ENCODE measurements at regions not wholly inside any gene's neighbourhood (a gene's known extent, or its start where the extent isn't known, plus 50 kb on each side); places are given as distances from the start of the nearest gene placed in this dataset.

DNA sequence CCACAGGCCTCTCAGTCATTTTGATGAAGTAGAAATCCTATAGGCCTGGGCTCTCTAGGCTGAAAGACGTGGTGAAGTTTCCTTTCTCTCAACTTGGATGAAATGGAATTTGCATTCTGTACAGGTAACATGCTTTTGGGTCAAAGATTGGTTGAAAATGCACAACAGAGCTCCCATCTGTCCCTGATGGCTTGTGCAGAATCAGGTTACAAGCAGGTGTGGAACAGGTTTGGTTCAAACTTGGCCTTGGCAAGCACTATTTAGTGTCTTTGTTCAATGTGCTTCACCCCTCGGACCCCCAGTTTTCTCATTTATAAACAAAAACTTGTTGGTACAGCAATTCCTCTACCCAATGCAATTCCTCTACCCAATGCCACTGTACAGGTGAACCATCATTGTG, 1493.0 kb downstream of the AACS start:
- FAIRE-seq (no peak), DNase-seq (no peak)
- Histone ChIP-seq H3K9me3 (ENCODE audit: control insufficient read depth in 2 of 3, insufficient read depth in 1 of 3, low read length in 3 of 3) (no peaks in the 10 kb centered on the region), H3K27ac (ENCODE audit: low read depth in 2 of 2, low read length in 2 of 2) (no peak overlapping the region), H3K9ac (ENCODE audit: low read length in 3 of 3) (no peak overlapping the region), H3K36me3 (ENCODE audit: control insufficient read depth in 2 of 3, insufficient read depth in 3 of 3, low read length in 3 of 3) (no peaks in the 10 kb centered on the region), H3K4me1 (ENCODE audit: control insufficient read depth in 2 of 3, insufficient read depth in 2 of 3, low read depth in 1 of 3, low read length in 3 of 3) (no peaks in the 10 kb centered on the region), H3K4me3 (ENCODE audit: low read length in 3 of 3) (no peak overlapping the region), H3K27me3 (ENCODE audit: control insufficient read depth, insufficient read depth, low read length) (no peaks in the 10 kb centered on the region)
- intact Hi-C loops (cut with DNase I), result no loop called here
- TF ChIP-seq, protein P1, sequence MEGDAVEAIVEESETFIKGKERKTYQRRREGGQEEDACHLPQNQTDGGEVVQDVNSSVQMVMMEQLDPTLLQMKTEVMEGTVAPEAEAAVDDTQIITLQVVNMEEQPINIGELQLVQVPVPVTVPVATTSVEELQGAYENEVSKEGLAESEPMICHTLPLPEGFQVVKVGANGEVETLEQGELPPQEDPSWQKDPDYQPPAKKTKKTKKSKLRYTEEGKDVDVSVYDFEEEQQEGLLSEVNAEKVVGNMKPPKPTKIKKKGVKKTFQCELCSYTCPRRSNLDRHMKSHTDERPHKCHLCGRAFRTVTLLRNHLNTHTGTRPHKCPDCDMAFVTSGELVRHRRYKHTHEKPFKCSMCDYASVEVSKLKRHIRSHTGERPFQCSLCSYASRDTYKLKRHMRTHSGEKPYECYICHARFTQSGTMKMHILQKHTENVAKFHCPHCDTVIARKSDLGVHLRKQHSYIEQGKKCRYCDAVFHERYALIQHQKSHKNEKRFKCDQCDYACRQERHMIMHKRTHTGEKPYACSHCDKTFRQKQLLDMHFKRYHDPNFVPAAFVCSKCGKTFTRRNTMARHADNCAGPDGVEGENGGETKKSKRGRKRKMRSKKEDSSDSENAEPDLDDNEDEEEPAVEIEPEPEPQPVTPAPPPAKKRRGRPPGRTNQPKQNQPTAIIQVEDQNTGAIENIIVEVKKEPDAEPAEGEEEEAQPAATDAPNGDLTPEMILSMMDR (IDR thresholded peaks at IDR 0.05; ENCODE audit: borderline replicate concordance, extremely low read depth, insufficient read depth), result no peak

DNA sequence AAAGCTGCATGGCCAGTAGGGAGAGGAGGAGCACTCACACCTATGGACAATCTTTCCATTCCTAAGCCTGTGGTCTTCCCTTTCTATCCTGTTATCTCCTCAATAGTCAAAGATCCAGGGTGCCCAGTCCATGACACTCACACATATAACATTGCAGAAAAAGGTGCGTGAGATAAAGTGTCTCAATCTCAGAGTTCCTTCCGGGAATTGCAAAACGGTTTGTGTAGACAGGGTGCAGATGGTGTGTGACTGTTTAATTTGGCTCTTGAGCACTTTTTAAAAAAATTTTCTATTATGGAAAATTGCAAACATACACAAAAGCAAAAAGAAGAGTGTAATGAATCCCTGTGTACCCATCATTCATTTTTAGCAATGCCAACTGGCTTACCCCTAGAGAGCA, 1493.6 kb downstream of the AACS start:
- intact Hi-C loops (cut with DNase I), result no loop called here
- H3K4me1 ChIP-seq (ENCODE audit: control insufficient read depth in 2 of 3, insufficient read depth in 2 of 3, low read depth in 1 of 3, low read length in 3 of 3), result no peaks in the 10 kb centered on the region
- TF ChIP-seq, protein P1 (IDR thresholded peaks at IDR 0.05; ENCODE audit: borderline replicate concordance, extremely low read depth, insufficient read depth), result no peak
- FAIRE-seq, result no peak
- no peaks in the 10 kb centered on the region for H3K9me3 ChIP-seq (ENCODE audit: control insufficient read depth in 2 of 3, insufficient read depth in 1 of 3, low read length in 3 of 3)
- H3K27ac ChIP-seq (ENCODE audit: low read depth in 2 of 2, low read length in 2 of 2), result no peak overlapping the region
- no peaks in the 10 kb centered on the region for H3K27me3 ChIP-seq (ENCODE audit: control insufficient read depth, insufficient read depth, low read length)
- DNase-seq, result no peak
- H3K4me3 ChIP-seq (ENCODE audit: low read length in 3 of 3), result no peak overlapping the region
- H3K36me3 ChIP-seq (ENCODE audit: control insufficient read depth in 2 of 3, insufficient read depth in 3 of 3, low read length in 3 of 3), result no peaks in the 10 kb centered on the region
- H3K9ac ChIP-seq (ENCODE audit: low read length in 3 of 3), result no peak overlapping the region

DNA sequence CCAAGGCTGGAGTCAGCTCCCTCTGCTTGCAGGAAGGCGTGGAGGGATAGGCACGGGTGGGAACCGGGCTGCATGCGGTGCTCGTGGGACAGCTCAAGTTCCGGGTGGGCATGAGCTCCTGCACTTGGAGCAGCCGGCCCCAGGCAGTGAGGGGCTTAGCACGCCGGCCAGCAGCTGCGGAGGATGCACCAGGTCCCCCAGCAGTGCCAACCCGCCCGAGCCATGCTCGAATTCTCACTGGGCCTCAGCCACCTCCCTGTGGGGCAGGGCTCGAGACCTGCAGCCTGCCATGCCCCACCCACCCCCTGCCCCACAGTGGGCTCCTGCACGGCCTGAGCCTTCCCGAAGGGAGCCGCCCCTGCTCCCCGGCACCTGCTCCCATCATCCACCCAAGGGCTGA, 1501.8 kb downstream of the AACS start:
- H3K27me3 ChIP-seq (ENCODE audit: control insufficient read depth, insufficient read depth, low read length), result no peaks in the 10 kb centered on the region
- no peaks in the 10 kb centered on the region for H3K4me1 ChIP-seq (ENCODE audit: control insufficient read depth in 2 of 3, insufficient read depth in 2 of 3, low read depth in 1 of 3, low read length in 3 of 3)
- DNase-seq, result peak in 1 of 5 donors; percentile 68
- H3K9ac ChIP-seq (ENCODE audit: low read length in 3 of 3), result no peak overlapping the region
- no peak overlapping the region for H3K4me3 ChIP-seq (ENCODE audit: low read length in 3 of 3)
- H3K27ac ChIP-seq (ENCODE audit: low read depth in 2 of 2, low read length in 2 of 2), result no peak overlapping the region
- H3K36me3 ChIP-seq (ENCODE audit: control insufficient read depth in 2 of 3, insufficient read depth in 3 of 3, low read length in 3 of 3), result no peaks in the 10 kb centered on the region
- TF ChIP-seq, protein P1 (IDR thresholded peaks at IDR 0.05; ENCODE audit: borderline replicate concordance, extremely low read depth, insufficient read depth), result no peak
- intact Hi-C loops (cut with DNase I), result no loop called here
- no peak for FAIRE-seq
- H3K9me3 ChIP-seq (ENCODE audit: control insufficient read depth in 2 of 3, insufficient read depth in 1 of 3, low read length in 3 of 3), result no peaks in the 10 kb centered on the region

DNA sequence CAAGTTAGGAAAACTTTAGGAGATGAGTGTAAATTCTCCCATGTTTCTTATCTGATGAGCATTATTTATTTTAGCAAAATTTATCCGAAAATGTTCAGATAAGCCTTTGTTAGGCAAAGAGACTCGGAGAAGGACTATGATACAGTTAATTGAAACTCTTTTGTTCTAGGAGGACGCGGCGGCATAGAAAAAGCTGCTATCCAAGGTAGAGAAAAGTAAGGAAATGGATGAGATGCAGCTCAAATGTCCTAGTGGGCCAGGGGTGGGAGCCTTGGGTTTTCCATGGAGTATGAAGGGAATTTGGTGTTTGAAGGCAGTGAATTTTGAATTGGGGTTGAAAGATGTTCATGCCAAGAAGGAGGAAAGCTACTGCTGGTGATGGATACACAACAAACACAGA, 1504.5 kb downstream of the AACS start:
- FAIRE-seq (no peak), DNase-seq (no peak)
- no peaks in the 10 kb centered on the region for H3K9me3 ChIP-seq (ENCODE audit: control insufficient read depth in 2 of 3, insufficient read depth in 1 of 3, low read length in 3 of 3)
- H3K27me3 ChIP-seq (ENCODE audit: control insufficient read depth, insufficient read depth, low read length), result no peaks in the 10 kb centered on the region
- no peak overlapping the region for H3K9ac ChIP-seq (ENCODE audit: low read length in 3 of 3)
- no peak overlapping the region for H3K4me3 ChIP-seq (ENCODE audit: low read length in 3 of 3)
- no peaks in the 10 kb centered on the region for H3K36me3 ChIP-seq (ENCODE audit: control insufficient read depth in 2 of 3, insufficient read depth in 3 of 3, low read length in 3 of 3)
- H3K27ac ChIP-seq (ENCODE audit: low read depth in 2 of 2, low read length in 2 of 2), result no peak overlapping the region
- no peaks in the 10 kb centered on the region for H3K4me1 ChIP-seq (ENCODE audit: control insufficient read depth in 2 of 3, insufficient read depth in 2 of 3, low read depth in 1 of 3, low read length in 3 of 3)
- TF ChIP-seq, protein P1 (IDR thresholded peaks at IDR 0.05; ENCODE audit: borderline replicate concordance, extremely low read depth, insufficient read depth), result no peak
- intact Hi-C loops (cut with DNase I), result no loop called here
